HepG2 (cell line): ENCODE measurements at regions not wholly inside any gene's neighbourhood (a gene's known extent, or its start where the extent isn't known, plus 50 kb on each side); places are given as distances from the start of the nearest gene placed in this dataset.

ENCODE experiments used
- ATAC-seq: fragments of 200-7000 bp; cut with Tn5 transposase; 3 replicates; pipeline ENCODE4 v1.9.1; 2020; ENCODE audit warnings: mild to moderate bottlenecking, moderate library complexity
- BruUV-seq: library from RNA; stranded (reverse); fragments of 400-500 nt; replicated peaks from 2 replicates; lab custom pipeline; 2021; lab: Mats Ljungman, UMichigan
- CTCF ChIA-PET: fragments of 300-600 bp; formaldehyde crosslinking; extraction: SDS; loops from one replicate; lab custom pipeline; 2021; ENCODE audit warnings: low total read pairs, inconsistent platforms, low intra/inter-chr PET ratio; lab: Yijun Ruan, JAX
- POLR2A ChIA-PET: fragments of 350-600 bp; sonication (Branson Sonifier 250); formaldehyde crosslinking; loops from one replicate; lab custom pipeline; 2020; ENCODE audit warnings: antibody characterized with exemption, inconsistent platforms; lab: Yijun Ruan, JAX
- DNase-seq: peaks from one replicate; pipeline ENCODE4 v3.0.0-alpha.2; 2015; ENCODE audit warnings: low spot score
- FAIRE-seq: peaks from 3 replicates; lab custom pipeline; 2011; peaks lifted over from hg19 to GRCh38; lab: Jason Lieb, UNC
- H2AFZ ChIP-seq: one replicate; pipeline ENCODE4 v1.6.1; 2011; ENCODE audit warnings: low read length, inconsistent platforms
- H3K27ac ChIP-seq: fragments of 300-600 bp; 3 replicates; pipeline ENCODE4 v1.8.0; 2011; ENCODE audit warnings: mixed run types, mild to moderate bottlenecking, mixed read lengths, low read length, inconsistent platforms; ENCODE audit not compliant: insufficient read depth; ENCODE audit errors: extremely low read length
- H3K27me3 ChIP-seq, 2 experiments: fragments of 200-600 bp in 1 of 2; 2 replicates in 1 of 2; 3 replicates in 1 of 2; pipeline versions ENCODE4 v1.6.0 to v1.8.0; 2011; ENCODE audit warnings: low read length in 2 of 2, mild to moderate bottlenecking in 2 of 2, moderate library complexity in 2 of 2, inconsistent platforms in 1 of 2; ENCODE audit not compliant: insufficient read depth in 2 of 2, control insufficient read depth in 1 of 2
- H3K36me3 ChIP-seq, 2 experiments: fragments of 200-600 bp in 1 of 2; replicated peaks in 1 of 2; 2 replicates in 1 of 2; 3 replicates in 1 of 2; pipeline versions ENCODE4 v1.5.1 to v1.8.0; 2011; ENCODE audit warnings: low read length in 2 of 2, inconsistent platforms in 1 of 2; ENCODE audit not compliant: insufficient read depth in 2 of 2, control insufficient read depth in 1 of 2
- H3K4me1 ChIP-seq: 2 replicates; pipeline ENCODE4 v1.5.1; 2012; ENCODE audit warnings: low read length, inconsistent platforms; ENCODE audit not compliant: insufficient read depth
- H3K4me2 ChIP-seq: 2 replicates; pipeline ENCODE4 v1.6.0; 2011; ENCODE audit warnings: low read depth, low read length, inconsistent platforms
- H3K4me3 ChIP-seq, 3 experiments: fragments of 200-600 bp in 1 of 3; sonication (generic), shearing (Covaris generic) in 1 of 3; replicated peaks in 1 of 3; 2 replicates each; pipeline ENCODE4 v1.5.1; 2011 to 2016; ENCODE audit warnings: low read length in 3 of 3, inconsistent platforms in 2 of 3, low read depth in 2 of 3, mild to moderate bottlenecking in 2 of 3, control low read depth in 1 of 3, mixed read lengths in 1 of 3; ENCODE audit not compliant: insufficient read depth in 1 of 3
- H3K79me2 ChIP-seq: one replicate; pipeline ENCODE4 v1.6.1; 2011; ENCODE audit warnings: low read length, inconsistent platforms; ENCODE audit not compliant: insufficient read depth
- H3K9ac ChIP-seq: 2 replicates; pipeline ENCODE4 v1.6.0; 2011; ENCODE audit warnings: mild to moderate bottlenecking, low read depth, low read length, inconsistent platforms; ENCODE audit not compliant: insufficient read depth
- H3K9me3 ChIP-seq: 2 replicates; pipeline ENCODE4 v1.5.1; 2012; ENCODE audit warnings: mild to moderate bottlenecking, low read length
- H4K20me1 ChIP-seq: 2 replicates; pipeline ENCODE4 v1.6.0; 2011; ENCODE audit warnings: inconsistent platforms, mild to moderate bottlenecking, low read length, moderate library complexity; ENCODE audit not compliant: insufficient read depth
- ARHGAP35 ChIP-seq: sonication (generic); formaldehyde crosslinking; IDR thresholded peaks from 2 replicates; pipeline ENCODE4 v1.9.0; 2022; ENCODE audit warnings: mild to moderate bottlenecking, inconsistent platforms, moderate library complexity, missing genetic modification reagents, borderline replicate concordance
- ARNT2 ChIP-seq: sonication (generic); formaldehyde crosslinking; IDR thresholded peaks from 2 replicates; pipeline ENCODE4 v1.8.0; 2022; ENCODE audit warnings: mild to moderate bottlenecking, low read depth, missing genetic modification reagents, moderate library complexity
- CCDC6 ChIP-seq: sonication (generic); formaldehyde crosslinking; IDR thresholded peaks from 2 replicates; pipeline ENCODE4 v1.8.1; 2022; ENCODE audit warnings: mild to moderate bottlenecking, missing genetic modification reagents, moderate library complexity
- EEA1 ChIP-seq: sonication (generic); formaldehyde crosslinking; IDR thresholded peaks from 2 replicates; pipeline ENCODE4 v1.5.1; 2020; ENCODE audit warnings: mild to moderate bottlenecking, missing genetic modification reagents, borderline replicate concordance
- ELF3 ChIP-seq: IDR thresholded peaks from 2 replicates; pipeline ENCODE4 v1.6.1; 2016; ENCODE audit warnings: missing genetic modification reagents, missing compliant biosample characterization
- HMG20A ChIP-seq: IDR thresholded peaks from 2 replicates; pipeline ENCODE4 v1.6.1; 2016; ENCODE audit warnings: borderline replicate concordance
- HMGA1 ChIP-seq: sonication (generic); formaldehyde crosslinking; conservative IDR thresholded peaks from 2 replicates; pipeline ENCODE4 v1.4.0; 2020; ENCODE audit warnings: missing genetic modification reagents
- NFYC ChIP-seq: IDR thresholded peaks from 2 replicates; pipeline ENCODE4 v1.6.1; 2016; ENCODE audit warnings: missing genetic modification reagents, missing compliant biosample characterization
- SP1 ChIP-seq, 2 experiments: fragments of 450-650 bp in 1 of 2; sonication (generic) in 1 of 2; formaldehyde crosslinking in 1 of 2; IDR thresholded peaks; 2 replicates each; pipeline versions ENCODE4 v1.4.0 to v1.6.1; 2016 to 2020; ENCODE audit warnings: missing genetic modification reagents in 1 of 2
- TCF12 ChIP-seq, 2 experiments: fragments of 450-650 bp in 1 of 2; sonication (generic) in 1 of 2; formaldehyde crosslinking in 1 of 2; IDR thresholded peaks; 2 replicates each; pipeline versions ENCODE4 v1.6.1 to v1.8.0; 2017 to 2022; ENCODE audit warnings: antibody characterized with exemption in 1 of 2, mild to moderate bottlenecking in 1 of 2, missing genetic modification reagents in 1 of 2, moderate library complexity in 1 of 2
- TSC22D2 ChIP-seq: sonication (generic); formaldehyde crosslinking; IDR thresholded peaks from 2 replicates; pipeline ENCODE4 v1.5.1; 2020; ENCODE audit warnings: missing genetic modification reagents, mild to moderate bottlenecking, borderline replicate concordance
- ZNF225 ChIP-seq: sonication (generic); formaldehyde crosslinking; IDR thresholded peaks from 2 replicates; pipeline ENCODE4 v1.4.0; 2020; ENCODE audit warnings: mild to moderate bottlenecking, missing genetic modification reagents
- ZNF335 ChIP-seq: sonication (generic); formaldehyde crosslinking; IDR thresholded peaks from 2 replicates; pipeline ENCODE4 v1.4.0; 2020; ENCODE audit warnings: missing genetic modification reagents
- ZNF564 ChIP-seq: sonication (generic); formaldehyde crosslinking; IDR thresholded peaks from 2 replicates; pipeline ENCODE4 v1.8.1; 2023; ENCODE audit warnings: mild to moderate bottlenecking, missing genetic modification reagents
- ZNF747 ChIP-seq: sonication (generic); formaldehyde crosslinking; IDR thresholded peaks from 2 replicates; pipeline ENCODE4 v1.8.1; 2023; ENCODE audit warnings: missing genetic modification reagents, mild to moderate bottlenecking, borderline replicate concordance
- WGBS: methylation state at CpG from one replicate; pipeline ENCODE4 v1.1.6; 2017; ENCODE audit warnings: low lambda C conversion rate; 5-methylcytosine and 5-hydroxymethylcytosine counted together
- in situ Hi-C: cut with HindIII; loops from 2 replicates; pipeline ENCODE4 v1.10.0; 2017; ENCODE audit warnings: low pct_unique_long_range_greater_than_20kb; ENCODE audit not compliant: extremely low pct_ligation_motif_present
- intact Hi-C: fragments of 100-400 bp; cut with micrococcal nuclease; formaldehyde crosslinking; loops from one replicate; pipeline ENCODE4 v1.10.0; 2022; ENCODE audit not compliant: unreplicated experiment
- TF ChIP-seq, protein P1 (sequence below): sonication (generic); formaldehyde crosslinking; IDR thresholded peaks from 2 replicates; pipeline ENCODE4 v1.5.1; 2020; ENCODE audit warnings: mild to moderate bottlenecking, missing genetic modification reagents, borderline replicate concordance
- TF ChIP-seq, protein P2 (sequence below): sonication (generic); formaldehyde crosslinking; IDR thresholded peaks from 2 replicates; pipeline ENCODE4 v1.9.0; 2022; ENCODE audit warnings: missing genetic modification reagents, mild to moderate bottlenecking, borderline replicate concordance
- TF ChIP-seq, protein P3 (sequence below): sonication (generic); formaldehyde crosslinking; IDR thresholded peaks from 2 replicates; pipeline ENCODE4 v1.4.0; 2020; ENCODE audit warnings: missing genetic modification reagents

DNA sequence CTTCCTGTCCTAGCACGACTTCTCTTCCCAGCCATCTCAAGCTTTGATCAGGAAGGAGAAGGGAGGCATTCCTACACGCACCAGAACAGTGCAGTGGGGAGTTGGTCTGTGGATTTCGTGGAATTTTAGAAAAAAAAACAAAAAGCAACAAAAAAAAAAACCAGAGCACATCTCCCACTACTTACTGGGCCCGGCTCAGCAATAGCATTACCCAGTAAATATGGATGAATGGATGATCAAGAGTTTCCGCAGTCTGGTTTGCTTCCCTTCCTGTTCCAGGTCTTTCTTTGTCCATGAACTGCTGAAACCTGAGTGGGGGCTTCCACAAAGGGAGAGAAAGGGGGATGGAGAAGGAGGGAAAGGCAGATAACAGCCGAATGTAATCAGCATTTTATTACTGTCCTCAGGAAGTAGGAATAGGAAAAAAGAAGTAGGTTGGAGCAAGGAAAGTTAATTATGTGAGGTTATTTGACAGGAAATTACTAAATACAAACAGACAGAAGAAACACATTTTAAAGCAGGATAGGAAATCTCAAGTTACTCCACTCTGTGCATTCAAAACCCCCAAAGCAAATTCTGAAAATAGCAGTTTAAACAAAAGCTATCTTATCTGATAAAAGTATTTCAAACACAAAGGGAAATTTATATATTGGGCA is 349.0 kb downstream of the PRL start:
- no peak for FAIRE-seq
- Histone ChIP-seq H3K36me3 (no peaks in the 10 kb centered on the region), H3K27me3 (no peaks in the 10 kb centered on the region), H3K27ac (no peak overlapping the region), H4K20me1 (no peaks in the 10 kb centered on the region), H2AFZ (no peak overlapping the region), H3K4me2 (no peak overlapping the region), H3K9ac (no peak overlapping the region), H3K79me2 (no peaks in the 10 kb centered on the region), H3K4me3 (no peak overlapping the region), H3K9me3 (no peaks in the 10 kb centered on the region), H3K4me1 (peaks cover 26% of the 10 kb centered on the region)
- no TSS peak for BruUV-seq
- POLR2A ChIA-PET, result no interaction called here
- CTCF ChIA-PET, result no interaction called here
- 20% methylated on average over 6 of the region's 6 CpGs for WGBS
- intact Hi-C loops (no loop called here), in situ Hi-C loops (loop anchor here (25.0 kb wide), 1 partner anchor 1061 kb away; no protein-coding TSS in a partner anchor)
- ATAC-seq, result no peak
- no peak for DNase-seq
- TF ChIP-seq TCF12 (IDR thresholded peaks at IDR 0.05) (no peak), TCF12 (CRISPR knock-in tag; IDR thresholded peaks at IDR 0.05) (no peak), ZNF225 (CRISPR knock-in tag) (no peak), HMG20A (no peak), SP1 (IDR thresholded peaks at IDR 0.05) (no peak), SP1 (CRISPR knock-in tag; IDR thresholded peaks at IDR 0.05) (no peak), CCDC6 (no peak), NFYC (no peak), HMGA1 (CRISPR knock-in tag) (no peak), ARHGAP35 (CRISPR knock-in tag) (no peak), TSC22D2 (CRISPR knock-in tag) (no peak), ARNT2 (no peak), ZNF747 (CRISPR knock-in tag) (no peak), EEA1 (CRISPR knock-in tag) (no peak), ZNF564 (CRISPR knock-in tag) (no peak), ZNF335 (CRISPR knock-in tag) (no peak), ELF3 (CRISPR knock-in tag) (no peak)
- TF ChIP-seq, protein P1, sequence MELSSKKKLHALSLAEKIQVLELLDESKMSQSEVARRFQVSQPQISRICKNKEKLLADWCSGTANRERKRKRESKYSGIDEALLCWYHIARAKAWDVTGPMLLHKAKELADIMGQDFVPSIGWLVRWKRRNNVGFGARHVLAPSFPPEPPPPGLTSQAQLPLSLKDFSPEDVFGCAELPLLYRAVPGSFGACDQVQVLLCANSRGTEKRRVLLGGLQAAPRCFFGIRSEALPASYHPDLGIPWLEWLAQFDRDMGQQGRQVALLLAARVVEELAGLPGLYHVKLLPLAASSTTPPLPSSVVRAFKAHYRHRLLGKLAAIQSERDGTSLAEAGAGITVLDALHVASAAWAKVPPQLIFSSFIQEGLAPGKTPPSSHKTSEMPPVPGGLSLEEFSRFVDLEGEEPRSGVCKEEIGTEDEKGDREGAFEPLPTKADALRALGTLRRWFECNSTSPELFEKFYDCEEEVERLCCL, result no peak
- TF ChIP-seq, protein P2, sequence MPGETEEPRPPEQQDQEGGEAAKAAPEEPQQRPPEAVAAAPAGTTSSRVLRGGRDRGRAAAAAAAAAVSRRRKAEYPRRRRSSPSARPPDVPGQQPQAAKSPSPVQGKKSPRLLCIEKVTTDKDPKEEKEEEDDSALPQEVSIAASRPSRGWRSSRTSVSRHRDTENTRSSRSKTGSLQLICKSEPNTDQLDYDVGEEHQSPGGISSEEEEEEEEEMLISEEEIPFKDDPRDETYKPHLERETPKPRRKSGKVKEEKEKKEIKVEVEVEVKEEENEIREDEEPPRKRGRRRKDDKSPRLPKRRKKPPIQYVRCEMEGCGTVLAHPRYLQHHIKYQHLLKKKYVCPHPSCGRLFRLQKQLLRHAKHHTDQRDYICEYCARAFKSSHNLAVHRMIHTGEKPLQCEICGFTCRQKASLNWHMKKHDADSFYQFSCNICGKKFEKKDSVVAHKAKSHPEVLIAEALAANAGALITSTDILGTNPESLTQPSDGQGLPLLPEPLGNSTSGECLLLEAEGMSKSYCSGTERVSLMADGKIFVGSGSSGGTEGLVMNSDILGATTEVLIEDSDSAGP (CRISPR knock-in tag), result no peak
- TF ChIP-seq, protein P3, sequence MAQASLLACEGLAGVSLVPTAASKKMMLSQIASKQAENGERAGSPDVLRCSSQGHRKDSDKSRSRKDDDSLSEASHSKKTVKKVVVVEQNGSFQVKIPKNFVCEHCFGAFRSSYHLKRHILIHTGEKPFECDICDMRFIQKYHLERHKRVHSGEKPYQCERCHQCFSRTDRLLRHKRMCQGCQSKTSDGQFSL (CRISPR knock-in tag), result no peak
